Stimulated activated CD4-positive, alpha-beta T cell treated with anti-CD3 and anti-CD28 coated beads, Interleukin-12 subunit alpha, Interleukin-12 subunit beta, amount 100 ng/mL, for 48 hours (primary cell): ENCODE measurements at regions not wholly inside any gene's neighbourhood (a gene's known extent, or its start where the extent isn't known, plus 50 kb on each side); places are given as distances from the start of the nearest gene placed in this dataset.

ENCODE experiments used
- DNase-seq, 3 donors: peaks; one replicate each; pipeline ENCODE4 v3.0.0-alpha.2; 2020; ENCODE audit warnings: low read depth in 2 of 3, low spot score in 1 of 3

DNA sequence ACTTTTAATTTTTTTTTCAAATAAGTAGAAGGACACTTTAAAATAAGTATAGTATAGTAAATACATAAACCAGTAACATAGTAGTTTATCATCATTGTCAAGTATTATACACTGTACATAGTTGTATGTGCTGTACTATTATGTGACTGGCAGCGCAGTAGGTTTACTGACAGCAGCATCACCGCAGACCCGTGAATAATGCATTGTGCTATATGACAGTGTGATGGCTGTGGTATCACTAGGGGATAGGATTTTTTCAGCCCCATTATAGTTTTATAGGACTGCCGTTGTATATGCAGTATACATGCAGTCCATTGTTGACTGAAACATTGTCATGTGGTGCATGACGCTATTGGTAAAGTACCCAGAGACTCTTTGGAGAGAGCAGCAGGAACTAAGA is 306.5 kb downstream of the SQOR start:
- DNase-seq: no peak

DNA sequence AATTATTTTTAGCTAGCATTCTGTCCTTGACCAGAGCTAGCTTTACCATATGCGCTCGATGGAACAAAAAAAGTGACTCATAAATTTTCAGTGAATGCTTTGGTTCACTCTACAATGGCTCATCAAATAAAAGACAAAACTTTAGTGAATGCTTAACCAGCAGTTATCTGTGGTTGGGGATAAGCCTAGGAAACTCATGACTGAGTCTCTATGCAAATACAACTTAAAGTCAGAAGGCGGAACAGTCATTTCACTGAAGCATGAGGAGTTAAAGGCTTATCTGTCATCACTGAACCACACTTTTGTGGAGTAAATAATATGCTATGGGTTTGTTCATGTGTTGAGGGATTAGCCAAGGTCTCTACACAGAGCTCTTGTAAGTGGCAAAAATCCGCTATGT is 308.4 kb downstream of the SQOR start:
- DNase-seq: no peak

DNA sequence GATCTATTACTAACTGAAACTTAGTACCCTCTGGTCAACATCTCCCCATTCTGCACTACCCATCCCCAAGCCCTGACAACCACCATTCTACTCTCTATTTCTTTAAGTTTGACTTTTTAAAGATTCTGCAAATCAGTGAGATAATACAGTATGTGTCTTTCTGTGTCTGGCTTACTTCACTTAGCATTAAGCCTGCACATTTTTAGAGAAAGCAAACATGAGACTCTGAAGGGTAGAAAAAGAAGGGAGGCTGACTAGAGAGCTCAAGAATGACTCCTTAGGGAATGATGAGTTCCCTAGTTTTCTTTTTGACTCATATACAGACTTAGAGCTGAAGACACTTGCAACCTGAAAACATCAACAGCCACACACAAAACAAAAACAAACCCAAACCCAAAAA is 311.3 kb downstream of the SQOR start:
- no peak for DNase-seq

DNA sequence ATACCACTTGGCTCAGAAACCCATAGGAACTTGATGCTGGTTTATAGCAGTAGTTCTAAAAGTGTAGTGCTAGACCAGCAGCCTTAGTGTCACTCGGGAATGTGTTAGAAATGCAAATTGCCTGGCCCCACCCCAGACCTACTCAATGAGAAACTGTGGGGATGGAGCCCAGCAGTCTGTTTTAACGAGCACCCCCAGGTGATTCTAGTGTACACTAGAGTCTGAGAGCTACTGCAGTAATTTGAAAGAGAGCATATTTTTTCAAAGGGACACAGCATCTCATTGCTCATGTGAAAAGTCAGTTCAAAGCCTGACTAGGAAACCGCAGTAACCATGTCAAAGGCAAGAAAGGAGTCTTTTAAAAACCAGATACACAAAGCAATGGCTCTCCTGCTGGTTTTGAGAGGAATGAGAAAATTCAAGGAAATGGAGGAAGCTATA is 313.4 kb downstream of the SQOR start:
- DNase-seq: no peak

DNA sequence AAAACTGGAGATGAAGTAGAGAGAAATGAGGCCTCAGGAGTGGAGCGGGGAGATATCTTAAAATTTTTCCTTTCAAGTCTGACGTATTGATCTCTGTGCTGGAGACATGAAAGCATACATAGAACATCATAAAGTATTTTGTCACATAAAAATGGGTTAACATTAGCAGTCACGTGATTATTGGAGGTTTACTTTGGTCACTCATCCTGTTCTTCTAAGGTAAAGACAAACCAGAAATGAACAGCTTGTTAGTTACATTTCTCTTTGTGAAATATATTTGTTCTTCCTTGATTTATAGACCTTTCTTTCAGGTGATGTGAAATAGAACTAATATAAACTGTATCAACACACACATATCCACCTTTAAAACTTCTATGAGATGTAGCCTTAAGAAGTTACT is 324.1 kb downstream of the SQOR start:
- DNase-seq: no peak

DNA sequence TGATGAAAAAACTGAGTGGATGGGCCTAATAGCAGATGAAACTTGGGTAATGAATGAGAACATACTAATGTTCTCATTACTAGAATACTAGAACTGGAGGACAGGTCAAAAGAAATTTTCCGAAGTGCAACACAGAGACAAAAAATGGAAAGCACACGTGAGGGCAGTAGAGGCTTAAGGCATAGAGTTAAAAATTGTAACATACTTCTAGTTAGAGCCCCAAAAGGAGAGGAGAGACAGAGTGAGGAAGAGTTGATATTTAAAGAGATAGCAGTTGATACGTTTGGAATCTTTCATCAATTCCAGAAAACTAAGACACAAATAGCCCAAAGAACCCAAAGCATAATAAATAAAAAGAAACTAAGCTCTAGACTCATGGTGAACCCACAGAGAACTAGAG is 327.9 kb downstream of the SQOR start:
- no peak for DNase-seq

DNA sequence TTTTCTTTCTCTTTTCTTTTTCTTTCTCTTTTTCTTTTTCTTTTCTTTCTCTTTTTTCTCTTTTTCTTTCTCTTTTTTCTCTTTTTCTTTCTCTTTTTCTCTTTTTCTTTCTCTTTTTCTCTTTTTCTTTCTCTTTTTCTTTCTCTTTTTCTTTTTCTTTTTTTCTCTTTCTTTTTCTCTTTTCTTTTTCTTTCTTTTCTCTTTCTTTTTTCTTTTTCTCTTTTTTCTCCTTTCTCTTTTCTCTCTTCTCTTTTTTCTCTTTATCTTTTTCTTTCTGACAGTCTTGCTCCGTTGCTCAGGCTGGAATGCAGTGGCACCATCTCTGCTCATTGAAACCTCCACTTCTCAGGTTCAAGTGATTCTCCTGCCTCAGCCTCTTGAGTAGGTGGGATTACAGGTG is 335.7 kb downstream of the SQOR start:
- DNase-seq: no peak

DNA sequence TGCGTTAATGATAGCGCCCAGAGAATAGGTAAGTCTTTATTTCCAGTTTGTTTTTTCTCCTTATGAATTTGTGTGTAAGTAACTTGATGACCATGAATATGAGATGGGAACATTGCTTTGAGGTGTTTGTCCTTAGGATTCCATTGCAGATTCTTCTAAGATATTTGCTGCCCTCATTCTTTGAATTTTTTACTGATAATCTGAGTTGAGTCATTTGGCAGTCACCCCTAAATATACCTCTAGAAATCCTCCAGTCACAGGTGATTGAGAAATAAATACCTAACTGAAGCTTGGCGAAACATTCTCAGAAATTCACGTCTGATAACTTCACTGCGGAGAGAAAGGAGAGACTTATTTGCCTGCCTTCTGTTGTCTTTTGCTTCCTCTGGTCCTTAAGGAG is 345.5 kb downstream of the SQOR start:
- no peak for DNase-seq

DNA sequence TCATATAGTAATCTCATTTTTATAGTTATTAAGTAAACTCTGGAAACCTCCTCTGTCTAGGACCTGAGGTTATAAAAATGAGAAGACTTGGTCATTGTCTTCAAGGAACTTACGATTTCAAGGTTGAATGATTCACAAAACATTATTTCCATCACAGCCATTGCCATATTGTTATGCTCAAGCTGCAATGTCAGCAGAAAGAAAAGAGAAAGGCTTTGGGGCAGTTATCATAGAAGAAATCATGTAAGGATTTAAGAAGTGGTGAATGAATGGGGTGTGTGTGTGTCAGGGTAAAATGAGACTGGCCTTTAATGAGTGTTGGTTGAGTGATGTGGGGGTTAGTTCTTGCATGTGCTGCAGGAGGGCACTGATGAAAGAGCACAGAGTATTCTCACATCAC is 346.8 kb downstream of the SQOR start:
- no peak for DNase-seq

DNA sequence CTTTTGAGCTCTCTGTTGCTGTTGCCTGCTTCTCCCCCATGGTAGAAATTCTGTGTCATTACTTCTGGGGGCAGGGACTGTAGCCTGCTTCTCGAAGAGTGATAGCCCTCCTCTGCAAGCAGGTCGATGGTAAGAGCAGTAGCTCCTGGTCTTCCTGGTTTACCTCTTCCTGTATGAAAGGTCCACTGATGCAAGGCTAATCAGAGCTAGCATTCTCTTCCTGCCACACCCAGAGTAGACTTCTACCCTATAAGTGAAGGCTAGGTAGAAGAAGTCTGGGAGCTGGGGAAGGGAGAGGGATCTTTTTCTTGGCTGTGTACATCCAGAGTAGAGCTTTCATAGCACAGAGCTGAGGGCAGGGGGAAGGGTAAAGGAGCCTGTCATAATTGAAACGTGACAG is 357.0 kb downstream of the SQOR start:
- no peak for DNase-seq

DNA sequence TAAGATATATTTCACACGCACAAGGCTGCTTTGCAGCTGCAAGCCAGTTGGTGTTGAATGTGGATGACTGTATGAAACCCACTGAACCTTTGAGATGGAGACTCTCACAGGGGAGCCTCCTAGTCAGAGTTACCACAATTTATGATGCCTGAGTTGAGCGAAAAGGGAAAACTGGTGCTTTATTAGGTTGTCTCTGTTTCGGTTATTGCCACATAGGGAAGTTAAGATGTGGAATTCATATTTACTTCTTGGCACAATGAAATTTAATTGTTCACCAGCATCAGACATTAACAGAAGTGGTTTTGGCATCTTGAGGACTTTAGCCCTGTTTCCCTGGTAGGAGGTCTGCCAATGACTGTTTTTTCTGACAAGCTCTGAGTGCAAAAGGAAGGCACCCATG is 358.2 kb downstream of the SQOR start:
- DNase-seq: no peak

DNA sequence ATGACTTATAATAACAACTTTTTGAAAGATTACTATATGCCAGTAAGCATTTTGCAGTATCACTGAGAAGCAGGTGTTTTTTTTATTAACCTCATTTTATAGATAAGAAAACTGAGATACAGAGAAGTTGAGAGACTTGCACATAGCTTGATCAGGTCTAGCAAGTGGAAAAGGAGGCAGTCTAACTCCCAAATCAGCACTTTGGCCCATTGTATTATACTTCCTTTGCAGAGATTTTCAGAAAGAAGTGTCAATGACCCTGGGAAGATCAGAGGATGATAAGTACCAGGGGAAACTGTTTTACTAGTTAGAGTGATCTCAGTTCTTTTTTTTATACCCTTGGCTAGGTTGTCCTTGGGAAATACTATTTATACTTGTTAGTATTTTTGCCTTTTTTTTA is 358.7 kb downstream of the SQOR start:
- DNase-seq: no peak

DNA sequence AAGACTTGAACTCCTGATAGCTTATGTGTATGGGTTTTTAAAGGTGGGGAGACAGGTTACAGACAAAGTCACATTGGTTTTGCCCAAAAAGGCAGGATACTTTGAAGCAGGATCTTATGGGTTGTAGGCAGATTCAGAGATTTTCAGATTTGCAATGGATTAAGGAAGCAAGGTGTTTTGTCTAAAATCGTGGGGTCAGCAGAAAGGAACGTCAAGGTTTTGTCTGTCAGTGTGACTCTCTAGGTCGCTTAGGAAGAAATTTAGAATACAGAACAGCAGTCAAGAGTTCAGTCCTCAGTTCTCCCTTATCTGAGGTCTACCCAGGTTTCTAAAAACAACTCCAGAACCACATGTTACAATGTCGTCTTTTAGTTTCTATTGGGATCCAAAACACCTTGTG is 361.0 kb downstream of the SQOR start:
- DNase-seq: no peak

DNA sequence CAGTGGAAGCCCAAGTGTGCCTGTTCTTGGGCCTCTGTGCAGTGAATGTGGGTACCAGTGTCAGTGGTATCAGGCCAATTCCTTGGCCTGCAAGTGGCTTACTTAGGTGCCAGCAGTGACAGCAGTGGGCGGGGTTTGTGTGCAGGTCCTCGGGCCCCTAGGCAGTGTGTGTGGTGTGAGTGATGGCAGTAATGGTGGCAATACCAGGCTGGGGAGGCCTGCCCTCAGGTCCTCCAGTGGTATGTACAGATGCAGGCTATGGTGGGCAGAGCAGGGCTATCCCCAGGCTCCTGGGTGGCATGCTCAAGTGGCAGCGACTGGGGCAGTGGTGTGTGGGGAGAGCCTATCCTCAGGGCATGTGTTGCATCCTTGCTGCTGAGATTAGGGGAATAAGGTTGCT is 379.7 kb downstream of the SQOR start:
- no peak for DNase-seq

DNA sequence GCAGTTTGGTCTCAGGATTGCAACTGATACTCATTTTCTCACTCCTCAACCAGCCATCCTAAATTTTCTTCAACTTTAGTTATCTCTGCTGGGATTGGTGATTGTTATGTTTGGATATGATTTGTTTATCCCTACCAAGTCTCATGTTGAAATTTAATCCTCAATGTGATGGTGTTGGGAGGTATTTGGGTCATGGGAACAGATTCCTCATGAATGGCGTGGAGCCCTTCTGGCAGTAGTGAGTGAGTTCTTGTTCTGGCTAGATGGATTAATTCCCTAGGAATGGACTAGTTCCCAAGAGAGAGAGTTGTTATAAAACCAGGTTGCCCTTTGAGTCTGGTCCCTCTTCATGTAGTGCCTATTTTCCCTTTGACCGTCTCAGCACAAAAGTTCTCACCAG is 399.9 kb downstream of the SQOR start:
- no peak for DNase-seq

DNA sequence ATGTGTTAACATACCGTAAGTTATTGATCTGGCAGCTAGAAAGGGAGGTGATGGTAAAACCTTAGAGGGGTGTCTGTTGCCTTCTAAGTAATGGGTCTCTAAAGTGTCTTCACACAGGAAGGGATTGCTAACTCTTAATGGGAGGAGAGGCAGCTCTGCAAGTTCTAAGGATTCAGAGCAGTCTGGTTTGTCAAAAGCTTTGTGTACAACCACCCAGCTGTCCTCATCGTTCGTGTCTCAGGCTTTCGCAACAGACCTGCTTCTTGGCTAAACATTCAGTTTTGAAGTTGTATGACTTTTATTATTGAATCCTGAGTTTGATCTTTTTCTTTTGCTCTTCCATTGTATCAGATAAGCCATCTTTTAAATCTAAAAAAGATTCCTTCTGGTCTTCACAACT is 404.9 kb downstream of the SQOR start:
- DNase-seq: no peak

DNA sequence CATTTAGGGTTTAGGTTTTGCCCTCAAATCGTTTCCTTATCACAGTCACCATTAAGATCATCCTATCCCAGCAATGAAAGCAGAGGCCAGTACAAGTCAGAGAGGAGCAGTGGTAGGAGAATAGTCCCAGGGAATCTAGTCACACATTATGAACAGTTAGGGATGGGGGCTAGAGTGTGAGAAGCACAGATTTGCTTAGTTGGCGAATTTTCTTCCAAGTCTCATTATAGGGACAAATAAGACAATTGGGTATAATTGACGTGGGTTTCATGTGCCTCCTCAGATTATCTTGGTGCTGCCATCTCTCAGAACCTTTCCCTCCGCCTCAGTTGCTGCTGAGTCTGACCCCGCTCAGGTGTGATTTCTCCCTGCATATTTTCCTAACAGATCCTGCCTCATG is 407.1 kb downstream of the SQOR start:
- DNase-seq: no peak

DNA sequence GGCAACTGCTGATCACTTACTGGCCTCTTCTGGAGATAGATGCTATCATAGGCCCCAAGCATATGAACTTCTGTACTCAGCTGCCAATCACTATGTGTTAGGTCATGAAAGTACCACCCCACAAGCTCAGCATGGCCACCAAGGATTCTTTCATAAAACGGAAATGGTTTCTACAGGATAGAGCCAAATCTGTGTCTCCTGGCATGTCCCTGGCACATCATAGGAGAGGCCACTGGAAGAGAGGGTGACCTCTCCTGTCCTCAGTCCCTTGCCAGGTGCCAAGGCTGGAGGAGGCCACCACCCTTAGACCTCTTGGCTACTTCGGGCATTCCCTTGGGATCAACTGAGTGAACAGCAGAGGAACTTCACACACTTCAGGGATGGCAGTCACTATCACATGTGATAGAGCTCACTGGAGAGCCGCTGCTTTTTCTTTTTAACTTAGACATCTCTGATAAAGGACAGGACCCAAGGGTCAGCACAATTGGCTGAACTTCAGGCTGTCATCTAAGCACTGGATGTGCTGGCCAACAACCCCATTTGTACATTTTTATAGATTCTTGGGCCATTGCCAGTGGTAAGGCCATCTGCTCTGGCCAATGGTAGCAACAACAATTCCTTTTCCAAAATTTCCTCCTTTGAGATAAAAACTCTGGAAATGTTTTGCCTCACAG is 425.2 kb downstream of the SQOR start:
- no peak for DNase-seq

DNA sequence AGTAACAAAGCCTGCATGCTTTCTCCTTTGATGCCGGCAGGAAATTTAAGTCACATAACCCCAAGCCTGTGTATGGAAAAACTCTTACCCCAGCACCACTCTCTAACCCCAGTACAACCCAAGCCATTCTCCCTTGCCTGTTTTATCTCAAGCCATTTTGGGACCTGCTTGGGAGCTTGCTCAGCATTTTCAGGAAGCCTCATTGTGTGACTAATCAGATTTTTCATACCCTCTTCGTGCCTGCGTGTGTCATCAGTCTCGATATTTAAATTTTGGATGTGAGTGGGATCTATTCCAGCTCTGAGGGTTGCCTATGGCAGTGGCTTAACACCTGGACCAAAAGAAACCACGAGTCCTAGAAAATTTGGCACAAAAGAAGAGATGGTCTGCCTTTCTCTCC is 426.2 kb downstream of the SQOR start:
- no peak for DNase-seq

DNA sequence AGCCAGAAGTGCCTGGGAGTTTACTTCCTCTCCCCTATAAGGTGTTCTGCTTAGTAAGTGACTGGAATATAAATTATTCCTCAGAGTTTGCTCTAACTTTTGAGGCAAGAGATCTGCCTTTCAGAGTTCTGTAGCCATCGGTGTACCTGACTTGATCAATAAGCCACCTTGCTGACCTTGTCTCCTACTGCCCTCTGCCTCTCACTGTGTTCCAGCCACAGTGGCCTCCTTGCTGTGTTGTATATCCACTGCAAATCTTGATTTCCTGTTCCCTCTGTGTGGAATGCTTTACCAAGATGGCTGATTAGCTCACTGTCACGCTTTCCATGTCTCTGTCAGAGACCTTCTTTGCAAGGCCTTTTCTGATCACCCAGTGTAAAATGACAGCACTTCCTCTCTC is 442.4 kb downstream of the SQOR start:
- no peak for DNase-seq

DNA sequence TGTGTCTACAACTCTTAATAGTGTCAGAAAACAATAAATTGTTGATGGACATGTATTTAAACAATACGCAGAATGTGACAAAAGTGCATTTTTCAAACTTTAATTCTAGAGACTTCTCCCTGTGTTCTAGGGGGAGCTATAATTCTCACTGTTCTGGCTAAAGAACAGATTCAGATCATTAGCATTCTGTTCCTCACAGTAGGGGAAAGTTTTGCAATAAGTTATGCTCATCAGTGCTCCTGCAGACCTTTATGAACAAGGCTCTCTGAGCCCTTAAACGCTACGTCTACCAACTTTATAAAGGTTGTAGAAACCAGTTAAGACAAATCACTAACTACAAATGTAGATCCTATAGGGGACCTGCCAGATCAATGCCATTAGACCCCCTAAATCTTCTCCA is 444.2 kb downstream of the SQOR start:
- DNase-seq: no peak

DNA sequence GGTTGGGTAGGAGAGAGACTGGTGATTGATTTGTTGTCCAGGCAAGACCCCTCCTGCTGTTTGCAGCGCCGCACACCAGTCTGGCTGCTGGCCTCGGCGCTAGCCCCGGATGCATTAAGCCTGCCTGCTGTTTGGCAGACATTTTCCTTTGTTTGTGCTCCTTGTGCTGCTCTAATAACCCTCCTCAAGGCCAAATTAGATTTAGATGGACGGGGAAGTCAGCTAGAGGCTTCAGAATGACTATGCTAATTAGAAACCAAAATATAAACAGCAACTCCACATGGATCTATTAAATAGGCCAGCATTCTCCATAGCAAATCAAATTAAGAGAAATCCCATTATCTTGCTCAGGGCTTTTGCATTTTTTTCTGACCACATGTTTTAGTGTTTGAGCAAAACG is 445.2 kb downstream of the SQOR start:
- DNase-seq: no peak

DNA sequence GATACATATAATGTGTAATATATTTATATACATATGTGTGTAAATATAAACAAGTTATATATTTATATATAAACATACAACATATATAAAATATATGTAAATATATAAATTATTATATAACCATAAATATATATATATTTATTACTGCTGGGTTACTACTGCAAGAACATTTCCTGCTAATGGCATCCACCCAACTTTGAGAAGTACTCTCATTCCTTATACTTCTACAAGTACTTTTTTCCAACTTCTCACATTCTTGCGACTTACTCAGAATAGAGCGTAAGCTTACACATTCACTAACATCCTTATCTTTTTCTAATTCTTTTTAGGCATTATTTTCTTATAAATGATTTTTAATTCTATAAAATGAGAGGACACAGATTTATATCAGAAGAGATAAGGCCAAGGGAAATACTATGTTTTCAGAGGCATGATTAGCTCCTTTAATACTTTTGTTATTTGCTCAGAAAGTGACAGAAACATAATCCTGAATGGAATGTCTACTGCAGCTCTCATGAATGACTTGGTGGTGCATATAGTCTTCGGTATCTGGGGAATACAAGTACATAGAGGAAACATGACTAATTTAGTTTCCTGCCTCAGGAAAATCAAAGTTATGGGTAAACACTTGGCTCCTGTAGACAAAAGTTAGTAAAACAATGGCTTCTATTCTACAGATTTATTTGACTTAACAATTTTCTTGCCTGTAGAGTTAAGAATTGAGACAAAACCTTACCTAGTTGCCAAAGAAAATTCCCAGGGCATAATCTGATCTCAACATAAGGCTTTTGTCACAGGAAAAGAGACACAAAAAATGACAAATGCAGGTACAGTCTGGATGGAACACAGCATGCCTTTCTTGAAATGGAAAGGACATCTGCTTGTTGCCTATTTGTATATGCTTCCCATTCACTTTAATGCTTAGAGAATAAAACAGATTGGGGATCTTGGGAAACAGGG is 453.9 kb downstream of the SQOR start:
- no peak for DNase-seq
